SJCRH30 (cell line): ENCODE measurements at regions not wholly inside any gene's neighbourhood (a gene's known extent, or its start where the extent isn't known, plus 50 kb on each side); places are given as distances from the start of the nearest gene placed in this dataset.
"Not testable (repeated sequence)": the region's sequence is repeated elsewhere in the genome, so short reads cannot be mapped to it uniquely, and the experiment has no call there.

Experiments used
- DNase-seq, 2 experiments: peaks; one replicate each; pipeline ENCODE4 v3.0.0-alpha.2; 2015 to 2020
- H3K27ac ChIP-seq: fragments of 250-450 bp; sonication (Bioruptor Pico); 2 replicates; pipeline ENCODE4 v1.5.1; 2020; ENCODE audit warnings: mild to moderate bottlenecking, moderate library complexity
- H3K27me3 ChIP-seq: fragments of 250-450 bp; sonication (Bioruptor Pico); 2 replicates; pipeline ENCODE4 v1.5.1; 2020; ENCODE audit warnings: mild to moderate bottlenecking, moderate library complexity
- H3K36me3 ChIP-seq: fragments of 250-450 bp; sonication (Bioruptor Pico); 2 replicates; pipeline ENCODE4 v1.5.1; 2020; ENCODE audit warnings: mild to moderate bottlenecking, moderate library complexity
- H3K4me1 ChIP-seq: fragments of 250-450 bp; sonication (Bioruptor Pico); 2 replicates; pipeline ENCODE4 v1.5.1; 2020; ENCODE audit warnings: mild to moderate bottlenecking, moderate library complexity
- H3K4me3 ChIP-seq: fragments of 250-450 bp; sonication (Bioruptor Pico); 2 replicates; pipeline ENCODE4 v1.5.1; 2020; ENCODE audit warnings: mild to moderate bottlenecking, moderate library complexity
- H3K9me3 ChIP-seq: fragments of 250-450 bp; sonication (Bioruptor Pico); replicated peaks from 2 replicates; pipeline ENCODE4 v1.5.1; 2020; ENCODE audit warnings: mild to moderate bottlenecking, moderate library complexity

DNA sequence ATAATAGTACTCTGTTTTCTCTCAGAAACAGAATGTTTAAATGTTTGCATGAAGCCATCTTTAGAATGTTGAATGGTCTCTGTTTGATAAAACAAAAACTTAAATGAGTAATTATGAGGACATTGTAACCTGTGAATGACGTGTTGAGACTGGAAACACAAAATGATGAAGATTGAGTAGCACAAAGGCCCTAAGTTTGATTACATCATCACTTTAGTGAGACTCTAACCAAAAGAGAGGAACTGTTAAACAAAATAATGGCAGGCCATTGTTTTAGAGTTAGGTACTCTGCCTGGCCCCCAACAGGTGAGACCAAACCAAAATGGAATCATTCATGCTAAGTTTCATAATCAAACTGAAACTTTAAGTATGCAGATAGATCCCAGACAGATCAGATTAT, 1561.7 kb upstream of the SLC39A10 start:
- no peaks in the 10 kb centered on the region for H3K27me3 ChIP-seq
- no peaks in the 10 kb centered on the region for H3K9me3 ChIP-seq
- H3K27ac ChIP-seq: no peak overlapping the region
- H3K4me1 ChIP-seq: no peaks in the 10 kb centered on the region
- no peak overlapping the region for H3K4me3 ChIP-seq
- H3K36me3 ChIP-seq: no peaks in the 10 kb centered on the region
- DNase-seq: no peak

DNA sequence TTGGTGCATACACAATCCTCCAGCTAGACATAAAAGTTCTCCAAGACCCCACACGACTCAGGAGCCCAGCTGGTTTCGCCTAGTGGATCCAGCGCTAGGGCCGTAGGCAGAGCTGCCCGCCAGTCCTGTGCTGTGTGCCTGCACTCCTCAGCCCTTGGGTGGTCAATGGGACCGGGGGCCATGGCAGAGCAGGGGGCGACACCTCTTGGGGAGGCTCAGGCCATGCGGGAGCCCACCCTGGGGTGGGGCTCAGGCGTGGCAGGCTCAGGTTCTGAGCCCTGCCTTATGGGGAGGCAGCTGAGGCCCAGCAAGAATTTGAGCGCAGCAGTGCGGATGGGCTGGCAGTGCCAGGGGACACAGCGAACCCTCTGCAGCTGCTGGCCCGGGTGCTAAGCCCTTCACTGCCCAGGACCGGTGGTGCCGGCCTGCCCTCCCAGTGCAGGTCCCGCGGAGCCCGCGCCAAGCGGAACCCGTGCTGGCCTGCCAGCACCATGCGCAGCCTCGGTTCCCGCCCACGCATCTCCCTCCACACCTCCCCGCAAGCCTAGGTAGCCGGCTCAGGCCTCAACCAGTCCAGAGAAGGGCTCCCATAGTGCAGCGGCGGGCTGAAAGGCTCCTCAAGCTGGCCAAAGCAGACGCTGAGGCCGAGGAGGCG, 1566.6 kb upstream of the SLC39A10 start:
- DNase-seq: no peak
- H3K27me3 ChIP-seq: no peaks in the 10 kb centered on the region
- H3K9me3 ChIP-seq: no peaks in the 10 kb centered on the region
- no peaks in the 10 kb centered on the region for H3K36me3 ChIP-seq
- no peak overlapping the region for H3K27ac ChIP-seq
- peaks cover 4% of the 10 kb centered on the region; the same call in 1 of the 2 replicates for H3K4me1 ChIP-seq
- H3K4me3 ChIP-seq: no peak overlapping the region

DNA sequence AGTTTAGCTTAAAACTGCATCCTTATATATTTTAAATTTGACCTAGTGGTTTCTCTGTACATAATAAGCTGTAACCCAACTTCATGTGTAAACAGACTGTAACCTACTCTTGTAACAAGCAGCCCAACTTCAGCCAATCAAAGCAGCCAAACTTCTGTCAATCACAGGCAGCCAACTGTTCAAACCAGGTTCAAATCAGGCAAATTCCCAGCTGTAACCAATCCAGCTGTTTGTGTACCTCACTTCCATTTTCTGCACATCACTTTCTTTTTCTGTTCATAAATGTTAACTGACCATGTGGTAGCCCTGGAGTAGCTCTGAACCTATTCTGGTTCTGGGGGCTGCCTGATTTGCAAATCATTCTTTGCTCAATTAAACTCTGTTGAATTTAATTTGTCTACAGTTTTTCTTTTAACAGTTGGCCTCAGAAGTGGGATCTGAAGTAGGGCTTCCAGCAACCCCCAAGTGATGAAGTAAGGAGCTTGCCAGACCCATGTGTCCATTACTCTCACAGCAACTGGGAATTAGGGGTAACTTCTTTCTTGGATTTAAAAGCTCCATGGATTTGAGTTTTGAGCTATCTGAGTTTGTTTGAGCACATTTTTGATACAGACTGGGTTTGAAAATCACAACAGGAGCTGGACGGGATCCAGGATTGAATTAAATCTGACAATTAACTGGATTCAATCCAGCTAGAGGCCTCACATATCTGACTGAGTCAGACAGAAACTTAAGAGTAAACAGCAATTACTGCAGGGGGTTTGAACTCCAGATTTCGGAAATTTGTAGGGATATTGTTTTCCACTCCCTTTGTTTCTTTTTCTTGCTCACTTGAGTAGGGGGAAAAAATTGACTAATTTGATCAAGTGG, 1569.7 kb upstream of the SLC39A10 start:
- H3K4me3 ChIP-seq: no peak overlapping the region
- DNase-seq: peak in 1 of 2 experiments; percentile 48
- no peaks in the 10 kb centered on the region for H3K9me3 ChIP-seq
- H3K4me1 ChIP-seq: peaks cover 4% of the 10 kb centered on the region; the same call in 1 of the 2 replicates
- H3K27me3 ChIP-seq: peaks cover 6% of the 10 kb centered on the region; the same call in 1 of the 2 replicates
- H3K36me3 ChIP-seq: no peaks in the 10 kb centered on the region
- H3K27ac ChIP-seq: no peak overlapping the region

- no peaks in the 10 kb centered on the region for H3K9me3 ChIP-seq
- H3K4me3 ChIP-seq: no peak overlapping the region
- DNase-seq: no peak
- peaks cover 6% of the 10 kb centered on the region; the same call in 1 of the 2 replicates for H3K27me3 ChIP-seq
- peaks cover 4% of the 10 kb centered on the region; the same call in 1 of the 2 replicates for H3K4me1 ChIP-seq
- no peaks in the 10 kb centered on the region for H3K36me3 ChIP-seq
- no peak overlapping the region for H3K27ac ChIP-seq
Measured at GRCh38 chr2:194086129-194086528, 1570.9 kb upstream of the SLC39A10 start.

- Histone ChIP-seq H3K36me3 (no peaks in the 10 kb centered on the region), H3K27me3 (peaks cover 6% of the 10 kb centered on the region; the same call in 1 of the 2 replicates), H3K4me3 (no peak overlapping the region), H3K4me1 (no peaks in the 10 kb centered on the region), H3K27ac (no peak overlapping the region), H3K9me3 (no peaks in the 10 kb centered on the region)
- no peak for DNase-seq
Measured at GRCh38 chr2:194079989-194080388, 1577.0 kb upstream of the SLC39A10 start.

- no peaks in the 10 kb centered on the region; the same call in 1 of the 2 replicates for H3K27me3 ChIP-seq
- no peak for DNase-seq
- no peaks in the 10 kb centered on the region for H3K36me3 ChIP-seq
- no peak overlapping the region for H3K4me3 ChIP-seq
- no peaks in the 10 kb centered on the region for H3K9me3 ChIP-seq
- H3K27ac ChIP-seq: no peak overlapping the region
- no peaks in the 10 kb centered on the region for H3K4me1 ChIP-seq
Measured at GRCh38 chr2:194077366-194077765, 1579.7 kb upstream of the SLC39A10 start.

DNA sequence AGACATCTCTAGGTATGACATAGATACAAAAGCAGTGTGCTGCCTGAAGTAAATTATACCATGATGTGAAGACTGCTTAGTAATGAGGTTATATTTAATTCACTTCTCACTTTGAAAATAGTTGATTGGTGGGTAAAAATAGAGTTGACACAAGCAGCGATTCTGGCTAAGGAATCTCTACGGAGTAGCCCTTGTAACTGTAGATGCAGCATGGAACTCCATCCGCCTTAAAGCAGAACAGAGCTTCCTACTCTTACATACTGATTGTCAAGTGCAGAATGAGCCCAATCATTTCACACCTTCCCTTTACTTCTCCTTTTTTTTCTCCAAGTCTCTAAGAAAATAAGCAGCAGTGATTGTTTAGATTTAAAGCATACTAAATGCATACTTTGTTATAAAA, 1594.6 kb upstream of the SLC39A10 start:
- Histone ChIP-seq H3K27ac (no peak overlapping the region), H3K27me3 (no peaks in the 10 kb centered on the region), H3K4me1 (no peaks in the 10 kb centered on the region), H3K36me3 (no peaks in the 10 kb centered on the region), H3K4me3 (no peak overlapping the region), H3K9me3 (no peaks in the 10 kb centered on the region)
- no peak for DNase-seq

GRCh38 chr2:194060269-194060668, 1596.8 kb upstream of the SLC39A10 start:
- H3K4me3 ChIP-seq: no peak overlapping the region
- DNase-seq: no peak

GRCh38 chr2:194054313-194054712, 1602.7 kb upstream of the SLC39A10 start:
- Histone ChIP-seq H3K27ac (no peak overlapping the region), H3K36me3 (no peaks in the 10 kb centered on the region), H3K9me3 (no peaks in the 10 kb centered on the region), H3K4me1 (no peaks in the 10 kb centered on the region), H3K4me3 (no peak overlapping the region), H3K27me3 (no peaks in the 10 kb centered on the region)
- DNase-seq: no peak

More at GRCh38 chr2:194060269-194060668, 1596.8 kb upstream of the SLC39A10 start:
- H3K9me3 ChIP-seq: no peaks in the 10 kb centered on the region
- no peaks in the 10 kb centered on the region for H3K4me1 ChIP-seq
- H3K27me3 ChIP-seq: no peaks in the 10 kb centered on the region
- H3K36me3 ChIP-seq: no peaks in the 10 kb centered on the region
- no peak overlapping the region for H3K27ac ChIP-seq

GRCh38 chr2:194044321-194044720, 1612.7 kb upstream of the SLC39A10 start:
- no peak for DNase-seq
- Histone ChIP-seq H3K4me1 (no peaks in the 10 kb centered on the region), H3K27ac (no peak overlapping the region)

DNA sequence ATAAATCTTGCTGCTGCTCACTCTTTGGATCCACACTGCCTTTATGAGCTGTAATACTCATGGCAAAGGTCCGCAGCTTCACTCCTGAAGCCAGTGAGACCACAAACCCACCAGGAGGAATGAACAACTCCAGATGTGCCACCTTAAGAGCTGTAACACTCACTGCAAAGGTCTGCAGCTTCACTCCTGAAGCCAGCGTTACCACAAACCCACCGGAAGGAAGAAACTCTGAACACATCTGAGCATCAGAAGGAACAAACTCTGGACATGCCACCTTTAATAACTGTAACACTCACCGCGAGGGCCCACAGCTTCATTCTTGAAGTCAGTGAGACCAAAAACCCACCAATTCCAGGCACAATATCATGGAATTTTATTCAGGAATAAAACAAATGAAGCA, 1635.9 kb upstream of the SLC39A10 start:
- not testable (repeated sequence) for H3K36me3 ChIP-seq, H3K27ac ChIP-seq, DNase-seq, H3K4me3 ChIP-seq, H3K4me1 ChIP-seq, H3K27me3 ChIP-seq, H3K9me3 ChIP-seq

More at GRCh38 chr2:194044321-194044720, 1612.7 kb upstream of the SLC39A10 start:
- Histone ChIP-seq H3K36me3 (no peaks in the 10 kb centered on the region), H3K9me3 (no peaks in the 10 kb centered on the region), H3K27me3 (no peaks in the 10 kb centered on the region), H3K4me3 (no peak overlapping the region)

- Histone ChIP-seq H3K27me3 (no peaks in the 10 kb centered on the region), H3K9me3 (no peaks in the 10 kb centered on the region), H3K4me3 (no peak overlapping the region), H3K27ac (no peak overlapping the region), H3K4me1 (no peaks in the 10 kb centered on the region), H3K36me3 (no peaks in the 10 kb centered on the region)
- DNase-seq: no peak
Measured at GRCh38 chr2:194020155-194020554, 1636.9 kb upstream of the SLC39A10 start.

DNA sequence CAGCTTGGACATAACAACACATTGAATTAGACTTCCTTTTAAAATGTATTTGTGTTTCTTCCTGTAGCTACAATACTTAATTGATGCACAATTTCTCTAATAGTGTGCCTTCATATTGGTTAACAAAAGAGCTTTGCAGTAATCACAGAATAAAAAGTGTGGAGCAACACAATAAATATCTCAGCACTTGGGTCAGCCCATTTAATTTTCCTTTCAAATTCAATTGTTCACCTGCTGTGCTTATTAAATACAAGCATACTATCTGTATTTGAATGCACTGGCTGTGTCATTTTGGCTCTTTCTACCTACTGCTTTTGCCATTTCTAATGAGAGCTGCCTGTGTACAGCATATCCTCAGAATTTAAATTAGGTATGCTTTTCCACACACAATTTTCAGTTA, 1641.3 kb upstream of the SLC39A10 start:
- Histone ChIP-seq H3K27ac (no peak overlapping the region), H3K9me3 (no peaks in the 10 kb centered on the region), H3K27me3 (no peaks in the 10 kb centered on the region), H3K4me3 (no peak overlapping the region), H3K4me1 (no peaks in the 10 kb centered on the region), H3K36me3 (no peaks in the 10 kb centered on the region)
- no peak for DNase-seq

- H3K36me3 ChIP-seq: no peaks in the 10 kb centered on the region
- H3K27ac ChIP-seq: no peak overlapping the region
- H3K4me3 ChIP-seq: no peak overlapping the region
- no peaks in the 10 kb centered on the region for H3K9me3 ChIP-seq
- no peaks in the 10 kb centered on the region for H3K27me3 ChIP-seq
- DNase-seq: no peak
- no peaks in the 10 kb centered on the region for H3K4me1 ChIP-seq
Measured at GRCh38 chr2:194014639-194015038, 1642.4 kb upstream of the SLC39A10 start.

- Histone ChIP-seq H3K4me3 (no peak overlapping the region), H3K36me3 (no peaks in the 10 kb centered on the region), H3K9me3 (no peaks in the 10 kb centered on the region), H3K27ac (no peak overlapping the region), H3K4me1 (no peaks in the 10 kb centered on the region), H3K27me3 (no peaks in the 10 kb centered on the region)
- no peak for DNase-seq
Measured at GRCh38 chr2:194004590-194005206, 1652.3 kb upstream of the SLC39A10 start.
